Pancreas (tissue), 10 donors: ENCODE measurements at regions not wholly inside any gene's neighbourhood (a gene's known extent, or its start where the extent isn't known, plus 50 kb on each side); places are given as distances from the start of the nearest gene placed in this dataset.

ENCODE experiments used
- ATAC-seq, 4 donors: fragments of 200-7000 bp; cut with Tn5 transposase; one replicate each; pipeline versions ENCODE4 v1.8.0 to v1.9.1; 2020; ENCODE audit warnings: mild to moderate bottlenecking in 4 of 4, moderate library complexity in 4 of 4
- DNase-seq, 6 donors: peaks; one replicate each; pipeline ENCODE4 v3.0.0-alpha.2; 2020
- FAIRE-seq: peaks from 2 replicates; lab custom pipeline; 2012; peaks lifted over from hg19 to GRCh38; lab: Jason Lieb, UNC
- H3K27ac ChIP-seq, 4 donors: fragments of 200-600 bp; sonication (generic); 1 replicate in 3 of 4; 2 replicates in 1 of 4; pipeline versions ENCODE4 v1.5.0 to v1.8.0; 2020
- H3K27me3 ChIP-seq, 4 donors: fragments of 200-600 bp; one replicate each; pipeline ENCODE4 v1.8.0; 2021
- H3K36me3 ChIP-seq, 3 donors: fragments of 200-600 bp; sonication (generic) in 1 of 3; one replicate each; pipeline versions ENCODE4 v1.5.0 to v1.8.0; 2020 to 2021
- H3K4me1 ChIP-seq, 3 donors: fragments of 200-600 bp; one replicate each; pipeline ENCODE4 v1.8.0; 2021
- H3K4me3 ChIP-seq, 4 donors: fragments of 200-600 bp; sonication (generic) in 2 of 4; one replicate each; pipeline versions ENCODE4 v1.5.0 to v1.8.0; 2020 to 2021
- H3K9me3 ChIP-seq, 4 donors: fragments of 200-600 bp; one replicate each; pipeline ENCODE4 v1.8.0; 2021
- WGBS, 2 donors: extraction: QIAGEN DNeasy Blood & Tissue Kit; methylation state at CpG; one replicate each; pipeline ENCODE4 v1.1.7; 2013; 5-methylcytosine and 5-hydroxymethylcytosine counted together
- intact Hi-C, 3 donors: fragments of 100-400 bp; cut with DNase I; formaldehyde crosslinking; loops; one replicate each; pipeline versions ENCODE4 v1.11.1 to v1.14.2; 2022
- TF ChIP-seq, protein P1 (sequence below), 4 donors: fragments of 200-600 bp; sonication (generic) in 3 of 4; IDR thresholded peaks; one replicate each; pipeline versions ENCODE4 v1.5.0 to v1.8.0; 2021; ENCODE audit warnings: antibody characterized with exemption in 4 of 4
- donor health status: healthy with polysubstance abuse.
- donor health status: DM: no; HTN: no; CAD: no; lungs with moderate emphysema.
- donor health status: DM: no; HTN: no; CAD: no.
- donor health status: control.
- donor health status: control.
- donor health status: Bipolar disorder and iron deficiency.
- donor health status: DM: yes; HTN: yes; CAD: no.
- donor health status: DM: no; HTN: no; CAD: no.
- donor health status: DM: no; HTN: no; CAD: no.
- donor health status: DM: yes; HTN: yes; CAD: no.

DNA sequence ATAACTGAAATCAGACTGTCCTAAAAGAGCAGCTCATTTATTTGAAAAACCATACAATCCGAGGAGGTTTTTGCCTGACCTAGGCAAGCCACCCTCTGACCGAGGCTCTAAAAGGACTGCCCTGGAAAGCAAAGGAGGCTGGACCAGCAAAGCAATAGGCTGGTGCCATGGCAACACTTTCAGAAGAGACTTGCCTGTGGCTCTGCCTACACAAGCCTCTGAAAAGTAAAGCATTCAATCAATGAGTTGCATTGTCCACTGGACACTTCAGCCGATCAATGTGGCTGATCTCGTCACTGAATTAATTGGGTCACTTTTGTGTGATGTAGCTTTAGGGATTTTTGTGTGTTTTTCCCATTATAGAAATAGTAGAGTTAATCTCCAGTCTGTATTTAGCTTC is 99.1 kb upstream of the SEMA6D start:
- Histone ChIP-seq H3K27ac (no peak overlapping the region), H3K4me1 (no peaks in the 10 kb centered on the region), H3K4me3 (no peak overlapping the region), H3K27me3 (no peaks in the 10 kb centered on the region), H3K9me3 (no peaks in the 10 kb centered on the region), H3K36me3 (no peaks in the 10 kb centered on the region)
- DNase-seq (no peak), ATAC-seq (no peak), FAIRE-seq (no peak)
- WGBS, 2 donors, result 70 to 77% methylated on average over 4 of the region's 4 CpGs
- intact Hi-C loops, result no loop called here
- TF ChIP-seq, protein P1, sequence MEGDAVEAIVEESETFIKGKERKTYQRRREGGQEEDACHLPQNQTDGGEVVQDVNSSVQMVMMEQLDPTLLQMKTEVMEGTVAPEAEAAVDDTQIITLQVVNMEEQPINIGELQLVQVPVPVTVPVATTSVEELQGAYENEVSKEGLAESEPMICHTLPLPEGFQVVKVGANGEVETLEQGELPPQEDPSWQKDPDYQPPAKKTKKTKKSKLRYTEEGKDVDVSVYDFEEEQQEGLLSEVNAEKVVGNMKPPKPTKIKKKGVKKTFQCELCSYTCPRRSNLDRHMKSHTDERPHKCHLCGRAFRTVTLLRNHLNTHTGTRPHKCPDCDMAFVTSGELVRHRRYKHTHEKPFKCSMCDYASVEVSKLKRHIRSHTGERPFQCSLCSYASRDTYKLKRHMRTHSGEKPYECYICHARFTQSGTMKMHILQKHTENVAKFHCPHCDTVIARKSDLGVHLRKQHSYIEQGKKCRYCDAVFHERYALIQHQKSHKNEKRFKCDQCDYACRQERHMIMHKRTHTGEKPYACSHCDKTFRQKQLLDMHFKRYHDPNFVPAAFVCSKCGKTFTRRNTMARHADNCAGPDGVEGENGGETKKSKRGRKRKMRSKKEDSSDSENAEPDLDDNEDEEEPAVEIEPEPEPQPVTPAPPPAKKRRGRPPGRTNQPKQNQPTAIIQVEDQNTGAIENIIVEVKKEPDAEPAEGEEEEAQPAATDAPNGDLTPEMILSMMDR (IDR thresholded peaks at IDR 0.05), result no peak

DNA sequence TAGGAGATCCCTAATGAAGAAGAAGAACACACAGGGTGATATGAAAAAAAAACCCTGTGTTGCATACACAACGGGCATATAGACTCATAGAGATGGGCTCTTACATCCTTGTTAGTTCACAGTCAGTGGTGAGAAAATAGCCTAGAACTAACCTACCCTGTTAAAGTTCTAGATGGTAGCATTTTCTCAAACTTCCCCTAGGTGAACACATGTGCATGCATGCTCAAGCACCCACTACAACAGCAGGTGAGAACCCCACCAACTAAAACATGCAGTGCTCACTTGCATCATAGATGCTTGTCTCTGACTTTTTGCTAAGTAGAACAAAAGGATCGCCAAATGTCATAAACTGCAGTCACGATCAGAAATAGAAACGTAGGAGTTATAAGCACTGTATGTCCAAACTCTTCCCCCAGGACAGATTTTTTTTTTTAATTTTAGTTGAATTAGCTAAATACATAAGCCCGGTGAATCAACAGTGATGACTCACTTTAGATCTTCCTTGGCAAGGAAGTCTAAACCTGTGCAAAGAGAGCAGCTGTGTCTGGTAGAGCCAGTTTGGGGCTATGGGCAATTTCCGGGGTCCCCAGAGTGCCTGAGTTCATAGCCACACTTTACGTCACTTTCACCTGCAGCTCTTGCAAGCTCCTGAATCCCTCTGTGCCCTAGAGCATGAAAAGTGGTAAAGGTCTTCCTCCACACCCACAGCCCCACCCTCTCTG is 96.2 kb upstream of the SEMA6D start:
- no peak for DNase-seq
- 76 to 86% methylated on average over 7 of the region's 7 CpGs for WGBS, 2 donors
- FAIRE-seq, result no peak
- Histone ChIP-seq H3K36me3 (no peaks in the 10 kb centered on the region), H3K4me3 (no peak overlapping the region), H3K27ac (no peak overlapping the region), H3K4me1 (no peaks in the 10 kb centered on the region), H3K27me3 (no peaks in the 10 kb centered on the region), H3K9me3 (no peaks in the 10 kb centered on the region)
- intact Hi-C loops, result no loop called here
- TF ChIP-seq, protein P1 (IDR thresholded peaks at IDR 0.05), result no peak
- ATAC-seq, result peak in 1 of 4 donors; percentile 39

DNA sequence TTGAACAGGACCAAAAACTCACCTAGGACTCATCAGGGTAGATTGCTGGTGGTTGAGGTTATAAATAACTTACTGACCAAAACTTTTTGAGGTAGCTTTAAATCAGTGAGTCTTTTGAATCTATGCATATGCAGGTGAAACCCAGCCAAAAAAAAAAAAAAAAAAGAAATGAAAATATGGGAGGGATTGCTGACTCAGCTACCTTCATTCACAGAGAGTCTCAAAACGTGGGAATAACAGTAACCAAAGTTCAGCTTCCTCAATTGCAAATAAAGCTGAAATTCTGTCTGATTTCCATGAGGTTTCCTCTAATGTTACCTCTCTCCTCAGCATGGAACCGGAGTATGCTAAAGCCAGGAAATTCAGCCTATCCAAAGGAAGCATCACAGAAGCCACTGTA is 95.2 kb upstream of the SEMA6D start:
- DNase-seq (no peak), ATAC-seq (no peak), FAIRE-seq (no peak)
- Histone ChIP-seq H3K4me1 (no peaks in the 10 kb centered on the region), H3K27ac (no peak overlapping the region), H3K4me3 (no peak overlapping the region), H3K9me3 (no peaks in the 10 kb centered on the region), H3K36me3 (no peaks in the 10 kb centered on the region), H3K27me3 (no peaks in the 10 kb centered on the region)
- 68 to 75% methylated on average over 2 of the region's 2 CpGs for WGBS, 2 donors
- TF ChIP-seq, protein P1 (IDR thresholded peaks at IDR 0.05), result no peak
- intact Hi-C loops, result no loop called here

DNA sequence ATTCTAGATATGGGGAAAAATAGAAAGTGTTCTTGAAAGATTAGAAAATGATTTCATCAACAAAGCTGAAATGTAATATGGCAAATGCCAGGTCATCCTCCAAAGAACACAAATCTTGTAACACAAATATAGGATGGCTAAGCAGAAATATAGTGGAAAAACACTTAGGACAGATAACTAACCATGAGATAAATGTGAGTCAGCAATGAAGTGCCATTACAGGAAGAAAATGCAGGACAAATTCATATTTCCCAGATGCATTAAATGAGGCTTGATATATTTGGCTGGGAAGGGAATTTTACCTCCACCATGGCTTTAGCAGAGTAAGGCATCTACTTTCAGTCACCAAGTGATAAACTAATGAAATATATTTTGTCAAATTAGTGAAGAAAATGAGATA is 92.8 kb upstream of the SEMA6D start:
- H3K27me3 ChIP-seq, result no peaks in the 10 kb centered on the region
- ATAC-seq (peak in 1 of 4 donors; percentile 32), DNase-seq (no peak), FAIRE-seq (no peak)
- intact Hi-C loops, result no loop called here
- TF ChIP-seq, protein P1 (IDR thresholded peaks at IDR 0.05), result no peak
- no peaks in the 10 kb centered on the region for H3K36me3 ChIP-seq
- no peaks in the 10 kb centered on the region for H3K9me3 ChIP-seq
- no peaks in the 10 kb centered on the region for H3K4me1 ChIP-seq
- no peak overlapping the region for H3K4me3 ChIP-seq
- H3K27ac ChIP-seq, result no peak overlapping the region

GRCh38 chr15:47639042-47639441 is 78.3 kb upstream of the SEMA6D start:
- no peaks in the 10 kb centered on the region for H3K27me3 ChIP-seq
- 91 to 97% methylated on average over 1 of the region's 1 CpG for WGBS, 2 donors
- ATAC-seq, result no peak
- H3K36me3 ChIP-seq, result no peaks in the 10 kb centered on the region
- DNase-seq, result no peak
- H3K27ac ChIP-seq, result no peak overlapping the region
- no peaks in the 10 kb centered on the region for H3K4me1 ChIP-seq
- no peak overlapping the region for H3K4me3 ChIP-seq
- no peak for FAIRE-seq
- intact Hi-C loops, result no loop called here
- no peaks in the 10 kb centered on the region for H3K9me3 ChIP-seq
- TF ChIP-seq, protein P1 (IDR thresholded peaks at IDR 0.05), result no peak
